ENCODE measurements at regions not wholly inside any gene's neighbourhood (a gene's known extent, or its start where the extent isn't known, plus 50 kb on each side); places are given as distances from the start of the nearest gene placed in this dataset.

DNA sequence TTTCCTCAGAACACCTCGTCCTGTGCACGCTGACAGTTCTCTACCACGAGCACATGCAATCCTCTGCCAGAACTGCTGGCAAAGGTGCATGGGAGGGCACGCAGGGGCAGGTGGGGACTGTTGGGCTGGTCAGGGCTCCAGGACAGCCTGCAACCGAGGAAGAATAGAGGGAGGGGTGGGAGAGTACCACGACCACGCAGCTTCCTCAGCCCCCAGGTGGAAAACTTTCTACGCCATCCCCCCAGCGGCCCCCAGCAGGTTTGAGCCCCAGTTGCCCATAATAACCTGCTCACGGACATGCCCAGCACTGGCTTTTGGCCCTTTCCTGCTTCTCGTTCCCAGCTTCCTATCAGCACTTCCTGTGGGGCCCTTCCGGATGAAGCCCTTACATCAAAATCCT lies 199.3 kb downstream of the C16orf95 start:
- TF ChIP-seq, protein P1, sequence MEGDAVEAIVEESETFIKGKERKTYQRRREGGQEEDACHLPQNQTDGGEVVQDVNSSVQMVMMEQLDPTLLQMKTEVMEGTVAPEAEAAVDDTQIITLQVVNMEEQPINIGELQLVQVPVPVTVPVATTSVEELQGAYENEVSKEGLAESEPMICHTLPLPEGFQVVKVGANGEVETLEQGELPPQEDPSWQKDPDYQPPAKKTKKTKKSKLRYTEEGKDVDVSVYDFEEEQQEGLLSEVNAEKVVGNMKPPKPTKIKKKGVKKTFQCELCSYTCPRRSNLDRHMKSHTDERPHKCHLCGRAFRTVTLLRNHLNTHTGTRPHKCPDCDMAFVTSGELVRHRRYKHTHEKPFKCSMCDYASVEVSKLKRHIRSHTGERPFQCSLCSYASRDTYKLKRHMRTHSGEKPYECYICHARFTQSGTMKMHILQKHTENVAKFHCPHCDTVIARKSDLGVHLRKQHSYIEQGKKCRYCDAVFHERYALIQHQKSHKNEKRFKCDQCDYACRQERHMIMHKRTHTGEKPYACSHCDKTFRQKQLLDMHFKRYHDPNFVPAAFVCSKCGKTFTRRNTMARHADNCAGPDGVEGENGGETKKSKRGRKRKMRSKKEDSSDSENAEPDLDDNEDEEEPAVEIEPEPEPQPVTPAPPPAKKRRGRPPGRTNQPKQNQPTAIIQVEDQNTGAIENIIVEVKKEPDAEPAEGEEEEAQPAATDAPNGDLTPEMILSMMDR (IDR thresholded peaks at IDR 0.05): no peak
- no peak for TF ChIP-seq EP300 (IDR thresholded peaks at IDR 0.05)
- TF ChIP-seq NFE2L2 (conservative IDR thresholded peaks at IDR 0.05; ENCODE audit: low read length): no peak
- TF ChIP-seq CHD2 (IDR thresholded peaks at IDR 0.05; ENCODE audit: low read length, partially characterized antibody): no peak

Data from A549 (cell line).